VCaP (cell line): ENCODE measurements at regions not wholly inside any gene's neighbourhood (a gene's known extent, or its start where the extent isn't known, plus 50 kb on each side); places are given as distances from the start of the nearest gene placed in this dataset.

Source experiments
- H3K27ac ChIP-seq: fragments of 450-650 bp; 2 replicates; pipeline ENCODE4 v1.5.1; 2017
- TF ChIP-seq, protein P1 (sequence below): fragments of 450-650 bp; conservative IDR thresholded peaks from 2 replicates; pipeline ENCODE4 v1.5.1; 2017; ENCODE audit warnings: mild to moderate bottlenecking, moderate library complexity

GRCh38 chr2:133846476-133846875 is 278.2 kb upstream of the NCKAP5 start:
- H3K27ac ChIP-seq, result no peak overlapping the region

DNA sequence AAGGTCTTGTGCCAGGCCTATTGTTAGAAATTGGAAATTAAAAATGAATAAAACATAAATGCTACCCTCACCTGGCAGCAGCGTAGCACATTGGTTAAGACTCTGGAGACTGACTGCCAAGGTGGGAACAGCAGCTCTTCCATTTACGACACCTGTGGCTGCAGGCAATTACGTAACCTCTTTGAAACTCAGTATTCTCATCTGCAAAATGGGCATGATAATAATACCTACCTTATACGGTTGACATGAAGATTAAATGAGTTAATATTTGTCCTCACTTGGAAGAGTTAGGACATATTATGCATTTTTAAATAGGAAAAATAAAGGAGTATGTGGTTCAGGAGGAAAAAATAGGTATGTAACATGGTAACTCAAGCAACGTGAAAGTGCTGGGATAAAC is 279.3 kb upstream of the NCKAP5 start:
- no peak overlapping the region for H3K27ac ChIP-seq
- TF ChIP-seq, protein P1, sequence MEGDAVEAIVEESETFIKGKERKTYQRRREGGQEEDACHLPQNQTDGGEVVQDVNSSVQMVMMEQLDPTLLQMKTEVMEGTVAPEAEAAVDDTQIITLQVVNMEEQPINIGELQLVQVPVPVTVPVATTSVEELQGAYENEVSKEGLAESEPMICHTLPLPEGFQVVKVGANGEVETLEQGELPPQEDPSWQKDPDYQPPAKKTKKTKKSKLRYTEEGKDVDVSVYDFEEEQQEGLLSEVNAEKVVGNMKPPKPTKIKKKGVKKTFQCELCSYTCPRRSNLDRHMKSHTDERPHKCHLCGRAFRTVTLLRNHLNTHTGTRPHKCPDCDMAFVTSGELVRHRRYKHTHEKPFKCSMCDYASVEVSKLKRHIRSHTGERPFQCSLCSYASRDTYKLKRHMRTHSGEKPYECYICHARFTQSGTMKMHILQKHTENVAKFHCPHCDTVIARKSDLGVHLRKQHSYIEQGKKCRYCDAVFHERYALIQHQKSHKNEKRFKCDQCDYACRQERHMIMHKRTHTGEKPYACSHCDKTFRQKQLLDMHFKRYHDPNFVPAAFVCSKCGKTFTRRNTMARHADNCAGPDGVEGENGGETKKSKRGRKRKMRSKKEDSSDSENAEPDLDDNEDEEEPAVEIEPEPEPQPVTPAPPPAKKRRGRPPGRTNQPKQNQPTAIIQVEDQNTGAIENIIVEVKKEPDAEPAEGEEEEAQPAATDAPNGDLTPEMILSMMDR, result no peak

More at GRCh38 chr2:133846476-133846875, 278.2 kb upstream of the NCKAP5 start:
- TF ChIP-seq, protein P1, result no peak

DNA sequence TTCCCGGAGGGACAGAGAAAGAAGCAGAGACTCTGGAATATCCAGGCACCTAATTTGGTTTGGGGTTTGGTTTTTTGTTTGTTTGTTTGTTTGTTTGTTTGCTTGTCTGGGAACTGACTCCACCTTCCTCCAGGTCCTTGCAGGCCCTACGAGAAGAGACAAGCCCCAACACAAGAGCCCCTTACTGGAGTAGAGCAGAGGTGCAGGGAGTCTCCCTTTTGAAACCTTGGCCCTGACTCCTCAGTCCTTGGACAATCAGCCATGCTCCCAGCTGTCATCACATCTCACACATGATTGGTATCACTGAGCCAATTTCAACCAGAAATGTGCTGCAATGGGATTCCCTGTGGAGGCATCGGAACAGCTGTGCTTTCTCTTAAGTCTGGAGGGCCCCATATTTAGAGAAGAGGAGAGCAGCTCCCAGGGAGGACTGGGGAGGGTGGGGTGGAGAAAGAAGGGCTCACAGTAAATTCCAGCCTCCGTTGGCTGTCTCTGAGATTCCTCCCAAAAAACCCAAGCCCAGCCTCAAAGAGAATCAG is 279.9 kb upstream of the NCKAP5 start:
- TF ChIP-seq, protein P1, result no peak
- no peak overlapping the region for H3K27ac ChIP-seq

GRCh38 chr2:133849341-133849740 is 281.1 kb upstream of the NCKAP5 start:
- TF ChIP-seq, protein P1, result no peak
- H3K27ac ChIP-seq, result no peak overlapping the region

- TF ChIP-seq, protein P1, result no peak
- no peak overlapping the region for H3K27ac ChIP-seq
Observed at GRCh38 chr2:133854603-133855200, 286.4 kb upstream of the NCKAP5 start.

GRCh38 chr2:133855526-133855925 is 287.3 kb upstream of the NCKAP5 start:
- no peak overlapping the region for H3K27ac ChIP-seq
- TF ChIP-seq, protein P1, result no peak

GRCh38 chr2:133856678-133857077 is 288.4 kb upstream of the NCKAP5 start:
- H3K27ac ChIP-seq, result no peak overlapping the region
- TF ChIP-seq, protein P1, result no peak
